Mucosa of descending colon (tissue), 3 donors: ENCODE measurements at regions not wholly inside any gene's neighbourhood (a gene's known extent, or its start where the extent isn't known, plus 50 kb on each side); places are given as distances from the start of the nearest gene placed in this dataset.
"Not testable (repeated sequence)": the region's sequence is repeated elsewhere in the genome, so short reads cannot be mapped to it uniquely, and the experiment has no call there.

ENCODE experiments used
- ATAC-seq: fragments of 200-7000 bp; cut with Tn5 transposase; one replicate; pipeline ENCODE4 v1.9.1; 2020; ENCODE audit warnings: mild to moderate bottlenecking, moderate library complexity
- DNase-seq, 3 donors: peaks; one replicate each; pipeline ENCODE4 v3.0.0-alpha.2; 2020
- H3K36me3 ChIP-seq: fragments of 200-600 bp; one replicate; pipeline ENCODE4 v1.8.0; 2021; ENCODE audit warnings: low read depth, mild to moderate bottlenecking
- H3K4me1 ChIP-seq: fragments of 200-600 bp; one replicate; pipeline ENCODE4 v1.8.0; 2021; ENCODE audit warnings: low read depth, mild to moderate bottlenecking
- H3K4me3 ChIP-seq: fragments of 200-600 bp; one replicate; pipeline ENCODE4 v1.8.0; 2021; ENCODE audit warnings: mild to moderate bottlenecking
- H3K9me3 ChIP-seq: fragments of 200-600 bp; one replicate; pipeline ENCODE4 v1.8.0; 2021; ENCODE audit warnings: mild to moderate bottlenecking
- intact Hi-C, 2 donors: fragments of 100-400 bp; cut with DNase I in 1 of 2; cut with micrococcal nuclease in 1 of 2; formaldehyde crosslinking; loops; one replicate each; pipeline versions ENCODE4 v1.11.0 to v1.11.1; 2022; cut with DNase I, micrococcal nuclease
- TF ChIP-seq, protein P1 (sequence below): fragments of 200-600 bp; IDR thresholded peaks from one replicate; pipeline ENCODE4 v1.8.0; 2022; ENCODE audit warnings: antibody characterized with exemption, mild to moderate bottlenecking
- donor health status: DM: no; HTN: no; CAD: no; lungs with moderate emphysema.
- donor health status: DM: no; HTN: no; CAD: no.
- donor health status: DM: no; HTN: yes; CAD: no.

DNA sequence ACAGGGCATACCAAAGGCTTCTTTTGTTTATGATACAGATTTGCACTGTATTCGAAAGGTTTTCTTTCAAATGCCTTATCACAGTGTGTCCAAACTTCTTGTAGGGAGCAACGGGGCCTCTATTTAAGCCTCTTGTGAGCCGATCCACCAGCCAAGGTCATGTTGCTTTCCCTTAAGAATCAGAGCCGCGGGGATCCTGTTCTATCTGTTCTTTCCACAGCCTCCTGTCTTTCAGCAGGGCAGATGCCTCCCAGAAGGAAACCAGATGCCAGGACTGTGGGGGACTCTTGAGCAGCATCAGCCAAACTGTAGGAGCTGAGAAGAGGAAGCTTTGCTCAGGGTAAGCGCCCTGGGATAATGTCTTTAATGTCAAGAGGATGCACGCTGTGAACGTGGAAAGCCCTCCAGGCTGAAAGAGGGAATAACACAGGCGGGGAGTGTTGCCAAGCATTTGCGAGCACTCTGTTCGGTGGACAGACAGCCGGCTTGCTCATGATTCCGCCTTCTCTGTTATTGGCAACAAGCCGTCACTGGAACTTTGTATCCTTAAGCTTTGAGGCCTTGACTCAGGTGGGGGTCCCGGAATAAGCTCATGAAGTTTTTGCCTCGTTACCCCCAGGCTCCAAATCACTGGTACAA, 279.8 kb upstream of the FRG1 start:
- TF ChIP-seq, protein P1, sequence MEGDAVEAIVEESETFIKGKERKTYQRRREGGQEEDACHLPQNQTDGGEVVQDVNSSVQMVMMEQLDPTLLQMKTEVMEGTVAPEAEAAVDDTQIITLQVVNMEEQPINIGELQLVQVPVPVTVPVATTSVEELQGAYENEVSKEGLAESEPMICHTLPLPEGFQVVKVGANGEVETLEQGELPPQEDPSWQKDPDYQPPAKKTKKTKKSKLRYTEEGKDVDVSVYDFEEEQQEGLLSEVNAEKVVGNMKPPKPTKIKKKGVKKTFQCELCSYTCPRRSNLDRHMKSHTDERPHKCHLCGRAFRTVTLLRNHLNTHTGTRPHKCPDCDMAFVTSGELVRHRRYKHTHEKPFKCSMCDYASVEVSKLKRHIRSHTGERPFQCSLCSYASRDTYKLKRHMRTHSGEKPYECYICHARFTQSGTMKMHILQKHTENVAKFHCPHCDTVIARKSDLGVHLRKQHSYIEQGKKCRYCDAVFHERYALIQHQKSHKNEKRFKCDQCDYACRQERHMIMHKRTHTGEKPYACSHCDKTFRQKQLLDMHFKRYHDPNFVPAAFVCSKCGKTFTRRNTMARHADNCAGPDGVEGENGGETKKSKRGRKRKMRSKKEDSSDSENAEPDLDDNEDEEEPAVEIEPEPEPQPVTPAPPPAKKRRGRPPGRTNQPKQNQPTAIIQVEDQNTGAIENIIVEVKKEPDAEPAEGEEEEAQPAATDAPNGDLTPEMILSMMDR: no peak
- no peaks in the 10 kb centered on the region for H3K36me3 ChIP-seq
- no peak for DNase-seq
- H3K4me3 ChIP-seq: no peak overlapping the region
- intact Hi-C loops: no loop called here
- H3K9me3 ChIP-seq: no peaks in the 10 kb centered on the region
- no peaks in the 10 kb centered on the region for H3K4me1 ChIP-seq
- no peak for ATAC-seq

DNA sequence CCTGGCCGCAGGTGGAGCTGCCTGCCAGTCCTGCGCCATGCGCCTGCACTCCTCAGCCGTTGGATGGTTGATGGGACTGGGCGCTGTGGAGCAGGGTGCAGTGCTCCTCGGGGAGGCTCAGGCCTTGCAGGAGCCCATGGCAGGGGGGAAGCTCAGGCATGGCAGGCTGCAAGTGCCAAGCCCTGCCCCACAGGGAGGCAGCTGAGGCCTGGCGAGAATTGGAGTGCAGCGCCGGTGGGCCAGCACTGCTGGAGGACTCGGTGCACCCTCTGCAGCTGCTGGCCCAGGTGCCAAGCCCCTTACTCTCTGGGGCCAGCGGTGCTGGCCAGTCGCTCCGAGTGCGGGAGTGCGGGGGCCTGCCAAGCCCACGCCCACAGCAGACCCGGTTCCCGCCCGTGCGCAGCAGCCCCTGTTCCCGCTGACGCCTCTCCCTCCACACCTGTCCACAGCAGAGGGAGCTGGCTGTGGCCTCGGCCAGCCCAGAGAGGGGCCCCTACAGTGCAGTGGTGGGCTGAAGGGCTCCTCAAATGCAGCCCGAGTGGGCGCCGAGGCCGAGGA, 275.9 kb upstream of the FRG1 start:
- intact Hi-C loops: no loop called here
- DNase-seq: no peak
- ATAC-seq: no peak
- TF ChIP-seq, protein P1: no peak
- Histone ChIP-seq H3K9me3 (no peaks in the 10 kb centered on the region), H3K4me3 (no peak overlapping the region), H3K4me1 (no peaks in the 10 kb centered on the region), H3K36me3 (no peaks in the 10 kb centered on the region)

DNA sequence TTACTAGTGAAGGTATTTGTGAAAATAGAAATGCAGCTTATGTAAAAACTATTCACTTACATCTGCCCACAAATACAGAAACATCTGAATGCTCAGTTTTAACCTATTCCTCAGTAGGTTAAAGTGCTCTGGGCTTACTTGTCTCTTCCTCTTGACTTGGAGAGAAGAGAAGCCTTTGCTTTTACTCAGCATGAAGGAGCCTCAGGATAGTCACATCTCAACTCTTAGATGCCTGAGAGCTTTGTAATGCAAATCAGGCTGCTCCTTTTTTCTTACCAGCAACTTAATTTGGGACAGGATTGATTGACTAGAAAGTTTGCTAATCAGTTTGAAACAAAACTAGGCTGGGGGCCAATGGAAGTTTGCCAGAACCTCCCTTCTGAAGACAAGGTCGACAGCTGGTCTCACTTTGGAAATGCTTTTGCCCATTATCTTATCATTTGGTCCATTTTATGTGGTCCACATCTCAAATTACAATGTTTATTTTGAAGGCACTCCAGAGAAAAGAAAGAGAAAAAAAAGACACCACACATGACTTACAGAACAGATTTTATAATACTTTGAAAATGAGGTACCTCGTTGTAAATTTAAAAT, 274.9 kb upstream of the FRG1 start:
- H3K4me1 ChIP-seq, H3K36me3 ChIP-seq, DNase-seq, intact Hi-C loops, H3K4me3 ChIP-seq, ATAC-seq, H3K9me3 ChIP-seq: not testable (repeated sequence)

DNA sequence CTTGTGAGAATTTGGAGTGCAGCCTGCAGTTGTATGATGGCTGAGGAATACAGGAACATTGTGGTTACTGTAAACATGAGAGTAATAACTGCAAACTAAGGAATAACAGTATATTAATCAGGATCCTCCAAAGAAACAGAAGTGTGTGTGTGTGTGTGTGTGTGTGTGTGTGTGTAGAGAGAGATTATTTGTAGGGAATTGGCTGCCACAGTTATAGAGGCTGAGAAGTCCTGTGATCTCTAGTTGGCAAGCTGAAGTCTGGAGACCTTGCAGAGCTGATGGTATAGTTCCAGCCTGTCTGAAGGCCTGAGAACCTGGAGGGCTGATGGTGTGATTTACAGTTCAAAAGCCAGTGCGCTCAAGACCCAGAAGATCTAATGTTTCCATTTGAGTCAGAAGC, 273.3 kb upstream of the FRG1 start:
- H3K9me3 ChIP-seq, DNase-seq, intact Hi-C loops, H3K4me1 ChIP-seq, H3K4me3 ChIP-seq, H3K36me3 ChIP-seq, ATAC-seq: not testable (repeated sequence)

DNA sequence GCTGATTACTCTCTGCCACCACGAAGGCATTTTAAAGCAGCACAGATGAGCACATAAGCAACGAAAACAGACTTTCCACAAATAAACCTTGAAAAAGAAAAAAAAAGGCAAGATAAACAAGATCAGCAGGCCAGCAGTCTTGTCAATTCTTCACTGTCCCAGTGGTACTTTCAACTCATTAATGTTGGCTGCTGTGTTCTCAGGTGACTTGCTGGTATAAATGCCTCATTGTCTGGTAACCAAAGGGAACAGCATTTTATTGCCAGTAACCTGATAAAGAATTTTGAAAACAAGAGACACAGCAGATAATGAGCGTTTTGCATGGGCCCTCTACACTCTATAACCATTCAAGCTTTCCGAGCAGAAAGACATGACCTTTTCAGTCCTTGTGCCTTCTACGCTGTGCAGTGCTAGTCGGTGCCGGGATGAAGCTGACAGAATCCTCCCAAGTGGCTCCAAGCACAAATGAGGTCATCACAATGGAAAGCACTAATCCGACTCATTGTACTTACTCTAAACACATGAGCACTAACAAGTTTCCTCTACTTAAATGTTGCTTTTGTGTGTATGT, 242.9 kb upstream of the FRG1 start:
- H3K4me3 ChIP-seq, H3K4me1 ChIP-seq, ATAC-seq, DNase-seq, H3K9me3 ChIP-seq, intact Hi-C loops, H3K36me3 ChIP-seq: not testable (repeated sequence)

DNA sequence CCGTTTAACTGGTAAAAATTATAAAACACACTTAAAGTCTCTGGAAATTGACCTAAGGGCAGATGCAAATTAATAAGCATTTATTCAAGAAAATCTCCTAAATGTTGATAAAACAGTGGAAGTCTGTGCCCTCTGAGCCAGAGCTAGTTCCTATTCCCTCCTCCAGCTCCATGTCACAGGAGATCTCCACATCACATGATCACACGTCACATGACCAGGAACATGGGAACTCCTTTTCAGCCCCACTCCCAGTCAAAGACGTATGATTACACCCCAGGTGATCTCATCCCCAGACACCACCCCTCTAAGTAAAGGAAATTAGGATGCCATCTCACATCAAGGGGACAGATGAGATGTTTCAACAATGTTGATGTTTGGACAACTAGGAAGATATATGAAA, 237.7 kb upstream of the FRG1 start:
- ATAC-seq, H3K4me3 ChIP-seq, H3K4me1 ChIP-seq, H3K9me3 ChIP-seq, DNase-seq, intact Hi-C loops, H3K36me3 ChIP-seq: not testable (repeated sequence)

DNA sequence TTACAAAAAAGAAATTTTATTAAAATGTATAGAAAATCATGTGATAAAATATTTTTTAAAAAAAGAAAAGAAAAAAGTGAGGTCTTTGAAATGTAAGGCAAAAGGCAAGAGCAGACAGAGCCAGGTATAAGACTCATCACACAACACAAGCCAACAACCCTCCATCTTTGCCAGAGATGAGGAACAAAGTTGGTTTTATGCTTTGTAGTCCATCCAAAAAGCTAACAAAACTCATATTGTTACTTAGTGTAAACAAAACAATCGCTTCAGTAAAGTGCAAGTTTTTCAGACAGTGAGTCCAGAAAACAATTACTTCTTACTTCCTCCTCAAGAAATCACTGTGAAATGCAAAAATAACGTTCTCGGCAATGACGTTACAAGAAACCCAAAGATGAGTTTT, 233.9 kb upstream of the FRG1 start:
- H3K4me1 ChIP-seq, H3K9me3 ChIP-seq, DNase-seq, intact Hi-C loops, H3K4me3 ChIP-seq, H3K36me3 ChIP-seq, ATAC-seq: not testable (repeated sequence)

DNA sequence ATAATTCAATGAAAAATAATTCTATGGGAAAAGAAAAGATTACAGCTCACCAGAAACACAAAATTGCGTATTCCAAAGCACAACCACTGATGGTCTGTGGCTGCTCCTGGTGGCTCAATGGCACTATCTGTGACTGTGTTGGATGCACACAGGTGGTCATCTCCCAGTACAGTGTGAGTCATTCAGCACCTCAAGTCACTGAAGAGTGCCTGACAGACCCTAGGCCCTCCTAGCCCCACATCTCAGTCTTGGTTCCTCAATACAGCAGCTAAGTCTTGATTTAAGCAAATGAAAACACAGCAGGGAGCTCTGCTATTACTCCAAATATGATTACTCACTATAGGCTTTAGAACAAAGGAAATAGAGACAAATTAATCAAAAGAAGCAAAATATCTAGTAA, 233.4 kb upstream of the FRG1 start:
- H3K36me3 ChIP-seq, H3K4me1 ChIP-seq, intact Hi-C loops, ATAC-seq, H3K9me3 ChIP-seq, H3K4me3 ChIP-seq, DNase-seq: not testable (repeated sequence)

DNA sequence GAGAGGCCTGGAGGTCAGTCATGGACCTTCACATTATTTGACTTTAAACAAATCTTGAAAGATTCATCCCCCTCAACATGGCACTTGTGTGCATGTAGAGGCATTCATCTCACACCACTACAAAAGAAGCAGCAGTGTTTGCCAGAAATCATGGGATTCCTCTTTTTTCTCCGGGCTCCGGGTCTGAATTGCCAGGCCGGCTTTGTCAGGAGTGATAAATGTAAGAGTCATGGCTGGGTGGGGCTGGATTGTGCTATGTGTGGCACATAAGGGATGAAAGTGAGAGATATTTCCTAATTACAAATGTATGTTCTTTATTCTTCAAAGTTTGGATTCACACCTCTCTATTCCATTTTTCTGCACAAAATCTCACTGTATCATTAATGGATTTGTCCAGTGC, 228.7 kb upstream of the FRG1 start:
- intact Hi-C loops, H3K4me3 ChIP-seq, H3K4me1 ChIP-seq, H3K9me3 ChIP-seq, DNase-seq, H3K36me3 ChIP-seq, ATAC-seq: not testable (repeated sequence)

DNA sequence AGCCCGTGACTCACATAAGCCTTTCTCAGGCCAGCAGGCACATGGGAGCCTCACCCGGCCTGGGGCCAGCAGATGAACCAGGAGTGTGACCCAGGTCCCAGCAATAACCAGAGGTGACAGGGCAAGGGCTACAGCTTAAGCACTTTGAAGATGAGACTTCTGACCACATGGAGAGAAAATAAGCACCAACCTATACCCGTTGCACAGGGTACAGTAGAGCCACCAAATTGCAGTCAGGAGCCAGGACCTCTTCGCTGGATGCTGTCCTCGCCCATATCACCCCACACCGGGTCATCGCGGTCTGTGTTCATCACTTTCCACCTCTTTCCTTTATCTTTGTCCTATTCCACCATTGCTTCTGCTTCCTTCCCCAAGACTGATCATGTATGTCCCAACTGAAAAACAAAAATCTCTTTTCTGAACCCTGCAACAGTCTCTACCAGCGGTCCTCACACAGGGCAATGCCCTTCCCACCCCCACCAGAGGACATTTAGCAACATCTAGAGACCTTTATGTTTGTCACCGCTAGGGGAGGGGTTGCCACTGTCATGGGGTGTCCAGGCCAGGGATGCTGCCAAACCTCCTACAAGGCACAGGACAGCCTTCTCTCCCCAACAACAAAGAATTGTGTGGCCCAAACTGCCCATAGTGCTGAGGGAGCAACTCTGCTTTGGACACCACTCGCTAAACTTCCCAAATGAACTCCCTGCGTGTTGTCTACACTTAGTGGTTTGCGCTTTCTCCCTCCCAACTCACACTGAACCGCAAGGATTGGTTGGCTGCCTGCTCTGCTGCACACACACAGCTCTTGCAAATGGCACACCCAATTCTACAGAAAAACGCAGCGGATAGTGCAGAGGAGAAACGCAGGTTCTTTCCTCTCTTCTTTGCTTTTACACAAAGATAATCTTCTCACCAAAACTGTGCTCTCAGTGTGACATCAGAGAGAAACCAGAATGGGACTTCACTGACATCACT, 219.4 kb upstream of the FRG1 start:
- intact Hi-C loops, H3K9me3 ChIP-seq, H3K4me3 ChIP-seq, H3K4me1 ChIP-seq, ATAC-seq, DNase-seq, H3K36me3 ChIP-seq: not testable (repeated sequence)

DNA sequence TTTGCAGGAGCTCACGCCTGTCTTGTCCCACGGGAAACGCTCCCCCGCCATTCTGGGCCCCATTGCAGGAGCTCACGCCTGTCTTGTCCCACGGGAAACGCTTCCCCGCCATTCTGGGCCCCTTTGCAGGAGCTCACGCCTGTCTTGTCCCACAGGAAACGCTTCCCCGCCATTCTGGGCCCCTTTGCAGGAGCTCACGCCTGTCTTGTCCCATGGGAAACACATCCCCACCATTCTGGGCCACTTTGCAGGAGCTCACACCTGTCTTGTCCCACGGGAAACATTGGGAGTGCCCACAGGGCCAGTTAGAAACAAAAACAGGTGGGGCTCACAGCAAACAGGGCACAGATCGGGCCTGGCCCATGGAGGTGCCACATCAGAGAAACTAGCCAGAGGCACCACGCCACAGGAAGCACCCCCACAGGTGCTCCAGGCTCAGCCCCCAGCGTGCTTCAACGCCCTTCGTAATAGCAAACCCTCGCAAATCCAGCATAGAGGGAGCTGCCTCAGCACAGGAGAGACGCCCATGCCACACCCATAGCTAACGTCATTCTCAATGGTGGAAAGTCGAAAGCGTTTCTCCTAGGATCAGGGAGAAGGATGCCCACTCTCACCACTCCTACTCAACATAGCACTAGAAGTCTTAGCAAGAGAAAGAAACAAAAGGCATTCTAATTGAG, 218.2 kb upstream of the FRG1 start:
- H3K36me3 ChIP-seq, H3K9me3 ChIP-seq, intact Hi-C loops, H3K4me3 ChIP-seq, H3K4me1 ChIP-seq, ATAC-seq: not testable (repeated sequence)
- DNase-seq: peak in 2 of 3 donors; percentile 5 to 50
